MM.1S (cell line): ENCODE measurements at regions not wholly inside any gene's neighbourhood (a gene's known extent, or its start where the extent isn't known, plus 50 kb on each side); places are given as distances from the start of the nearest gene placed in this dataset.

Experiments used
- DNase-seq: peaks from one replicate; pipeline ENCODE4 v3.0.0-alpha.2; 2015
- H2AFZ ChIP-seq: fragments of 300-600 bp; sonication (generic); 2 replicates; pipeline ENCODE4 v1.6.0; 2016; ENCODE audit warnings: antibody characterized with exemption, low read length
- H3F3A ChIP-seq: fragments of 300-600 bp; sonication (generic); 2 replicates; pipeline ENCODE4 v1.6.1; 2016; ENCODE audit warnings: mild to moderate bottlenecking, antibody characterized with exemption, low read length, moderate library complexity, mixed read lengths; ENCODE audit not compliant: insufficient read depth
- H3K27ac ChIP-seq: fragments of 300-600 bp; sonication (generic); 2 replicates; pipeline ENCODE4 v1.5.1; 2016; ENCODE audit warnings: mild to moderate bottlenecking, low read length
- H3K27me3 ChIP-seq: fragments of 300-600 bp; sonication (generic); replicated peaks from 2 replicates; pipeline ENCODE4 v1.6.0; 2016; ENCODE audit warnings: low read length; ENCODE audit not compliant: insufficient read depth
- H3K36me3 ChIP-seq: fragments of 300-600 bp; sonication (generic); replicated peaks from 2 replicates; pipeline ENCODE4 v1.6.1; 2016; ENCODE audit warnings: mild to moderate bottlenecking, low read length, mixed read lengths; ENCODE audit not compliant: insufficient read depth
- H3K4me1 ChIP-seq: fragments of 300-600 bp; sonication (generic); 2 replicates; pipeline ENCODE4 v1.6.1; 2016; ENCODE audit warnings: low read length, mixed read lengths
- H3K4me2 ChIP-seq: fragments of 300-600 bp; sonication (generic); 2 replicates; pipeline ENCODE4 v1.6.0; 2016; ENCODE audit warnings: low read depth, low read length
- H3K4me3 ChIP-seq: fragments of 300-600 bp; sonication (generic); 2 replicates; pipeline ENCODE4 v1.5.1; 2016; ENCODE audit warnings: low read length, mixed read lengths
- H3K79me2 ChIP-seq: fragments of 300-600 bp; sonication (generic); 2 replicates; pipeline ENCODE4 v1.6.1; 2016; ENCODE audit warnings: mixed run types, low read length, mixed read lengths
- H3K9ac ChIP-seq: fragments of 300-600 bp; sonication (generic); 2 replicates; pipeline ENCODE4 v1.6.1; 2016; ENCODE audit warnings: low read length, mixed read lengths
- H3K9me2 ChIP-seq: fragments of 300-600 bp; sonication (generic); replicated peaks from 2 replicates; pipeline ENCODE4 v1.6.1; 2016; ENCODE audit warnings: mild to moderate bottlenecking, low read length, mixed read lengths; ENCODE audit not compliant: insufficient read depth
- H3K9me3 ChIP-seq: fragments of 300-600 bp; sonication (generic); replicated peaks from 2 replicates; pipeline ENCODE4 v1.6.1; 2016; ENCODE audit warnings: mild to moderate bottlenecking, low read length, mixed read lengths; ENCODE audit not compliant: insufficient read depth
- H4K20me1 ChIP-seq: fragments of 300-600 bp; sonication (generic); 2 replicates; pipeline ENCODE4 v1.6.1; 2016; ENCODE audit warnings: mild to moderate bottlenecking, low read length, moderate library complexity, mixed read lengths; ENCODE audit not compliant: insufficient read depth
- CTCF ChIP-seq: fragments of 300-600 bp; sonication (generic); IDR thresholded peaks from 2 replicates; pipeline ENCODE4 v1.5.1; 2016; ENCODE audit warnings: antibody characterized with exemption, low read length, mixed read lengths
- EZH2 ChIP-seq: fragments of 300-600 bp; sonication (generic); optimal IDR thresholded peaks from 2 replicates; pipeline ENCODE3; 2017; ENCODE audit warnings: low read depth, mild to moderate bottlenecking, antibody characterized with exemption, low read length, mixed read lengths
- EZH2phosphoT487 ChIP-seq: fragments of 300-600 bp; sonication (generic); IDR thresholded peaks from 2 replicates; pipeline ENCODE4 v1.6.1; 2018; ENCODE audit warnings: antibody characterized with exemption, low read length

GRCh38 chr3:193943200-193943599 is 192.7 kb upstream of the HES1 start:
- H3K27me3 ChIP-seq: no peaks in the 10 kb centered on the region
- no peaks in the 10 kb centered on the region for H3K79me2 ChIP-seq
- no peak overlapping the region for H3K4me2 ChIP-seq
- no peak overlapping the region for H2AFZ ChIP-seq
- no peak overlapping the region for H3K9ac ChIP-seq
- no peaks in the 10 kb centered on the region for H3F3A ChIP-seq
- TF ChIP-seq CTCF (no peak), EZH2phosphoT487 (no peak), EZH2 (no peak)
- no peak overlapping the region for H3K27ac ChIP-seq
- no peaks in the 10 kb centered on the region for H3K9me2 ChIP-seq
- H3K4me3 ChIP-seq: no peak overlapping the region
- DNase-seq: no peak
- no peaks in the 10 kb centered on the region for H4K20me1 ChIP-seq
- no peaks in the 10 kb centered on the region for H3K36me3 ChIP-seq
- H3K9me3 ChIP-seq: no peaks in the 10 kb centered on the region
- no peaks in the 10 kb centered on the region for H3K4me1 ChIP-seq

- Histone ChIP-seq H3K4me2 (no peak overlapping the region), H3K9me3 (no peaks in the 10 kb centered on the region), H3F3A (no peaks in the 10 kb centered on the region), H3K9me2 (no peaks in the 10 kb centered on the region), H3K4me3 (no peak overlapping the region), H3K9ac (no peak overlapping the region), H3K79me2 (no peaks in the 10 kb centered on the region), H3K36me3 (no peaks in the 10 kb centered on the region), H3K4me1 (no peaks in the 10 kb centered on the region), H3K27me3 (no peaks in the 10 kb centered on the region), H2AFZ (no peak overlapping the region), H4K20me1 (no peaks in the 10 kb centered on the region), H3K27ac (no peak overlapping the region)
- no peak for DNase-seq
- TF ChIP-seq EZH2phosphoT487 (no peak), CTCF (no peak), EZH2 (no peak)
Measured at GRCh38 chr3:193943851-193944517, 192.0 kb upstream of the HES1 start.

DNA sequence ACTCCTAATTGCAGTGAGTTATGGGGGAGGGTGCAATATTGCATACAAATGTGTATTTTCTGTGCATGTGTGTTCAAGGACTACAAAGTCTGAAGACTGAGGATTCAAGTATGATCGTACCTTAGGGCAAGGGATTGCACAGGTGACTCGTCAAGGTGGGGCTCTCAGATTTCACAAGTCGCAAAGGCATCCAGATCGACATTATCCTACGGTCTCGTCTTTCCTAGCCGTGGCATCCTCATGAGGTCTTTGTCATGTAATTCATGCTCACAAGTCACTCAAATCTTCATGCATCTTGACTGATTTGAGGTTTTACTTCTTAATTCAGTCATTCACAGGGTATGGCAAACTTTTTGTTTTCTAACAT is 191.4 kb upstream of the HES1 start:
- H3K4me3 ChIP-seq: no peak overlapping the region
- H3K4me1 ChIP-seq: no peaks in the 10 kb centered on the region
- H3K27ac ChIP-seq: no peak overlapping the region
- H3K9ac ChIP-seq: no peak overlapping the region
- TF ChIP-seq CTCF: no peak
- TF ChIP-seq EZH2: no peak
- no peak for TF ChIP-seq EZH2phosphoT487
- no peaks in the 10 kb centered on the region for H4K20me1 ChIP-seq
- H3K36me3 ChIP-seq: no peaks in the 10 kb centered on the region
- no peaks in the 10 kb centered on the region for H3K79me2 ChIP-seq
- H3K4me2 ChIP-seq: no peak overlapping the region
- H3K9me3 ChIP-seq: no peaks in the 10 kb centered on the region
- no peak for DNase-seq
- H3K9me2 ChIP-seq: no peaks in the 10 kb centered on the region
- H2AFZ ChIP-seq: no peak overlapping the region
- H3F3A ChIP-seq: no peaks in the 10 kb centered on the region
- no peaks in the 10 kb centered on the region for H3K27me3 ChIP-seq
